ENCODE measurements at regions not wholly inside any gene's neighbourhood (a gene's known extent, or its start where the extent isn't known, plus 50 kb on each side); places are given as distances from the start of the nearest gene placed in this dataset.

- H3K79me2 ChIP-seq (ENCODE audit: insufficient read depth, low read length), result no peaks in the 10 kb centered on the region
- no peaks in the 10 kb centered on the region for H4K20me1 ChIP-seq (ENCODE audit: insufficient read depth)
- H3K27me3 ChIP-seq (ENCODE audit: insufficient read depth, low read length), result peaks cover 24% of the 10 kb centered on the region; the same call in 1 of the 2 replicates
- RAD21 ChIA-PET (ENCODE audit: low non-redundant PET in 1 of 2, low total read pairs in 2 of 2, uncharacterized antibody in 2 of 2, unreplicated experiment in 2 of 2), result no interaction called here
- H3K9me3 ChIP-seq (ENCODE audit: control insufficient read depth in 1 of 2, insufficient read depth in 1 of 2, low read depth in 1 of 2, low read length in 2 of 2), result no peaks in the 10 kb centered on the region
- intact Hi-C loops (cut with micrococcal nuclease), result no loop called here
- no peak overlapping the region for H3K4me3 ChIP-seq (replicated peaks in 1 of 2; ENCODE audit: low read depth in 1 of 2, low read length in 2 of 2)
- H3K4me2 ChIP-seq (ENCODE audit: low read length), result no peak overlapping the region
- no peak for TF ChIP-seq ZFX (IDR thresholded peaks at IDR 0.05)
- no peak for TF ChIP-seq CBX3 (IDR thresholded peaks at IDR 0.05; ENCODE audit: low read depth)
- no peak for TF ChIP-seq EGR1 (IDR thresholded peaks at IDR 0.05; ENCODE audit: low read depth)
- no peak for TF ChIP-seq SP1 (IDR thresholded peaks at IDR 0.05; ENCODE audit: low read depth)
- TF ChIP-seq, protein P1, sequence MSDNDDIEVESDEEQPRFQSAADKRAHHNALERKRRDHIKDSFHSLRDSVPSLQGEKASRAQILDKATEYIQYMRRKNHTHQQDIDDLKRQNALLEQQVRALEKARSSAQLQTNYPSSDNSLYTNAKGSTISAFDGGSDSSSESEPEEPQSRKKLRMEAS (IDR thresholded peaks at IDR 0.05), result no peak
- POLR2A ChIA-PET, result no interaction called here
- no peaks in the 10 kb centered on the region for H3K36me3 ChIP-seq (ENCODE audit: control insufficient read depth in 1 of 2, insufficient read depth in 2 of 2, low read length in 2 of 2)
- CTCF ChIA-PET, result interaction anchor here (0.7 kb wide), 1 partner anchor 59 kb away, joined by 3 read pairs; no protein-coding TSS in a partner anchor
- ATAC-seq, result no peak
- BruUV-seq (replicated peaks), result no TSS peak
- H3K9me2 ChIP-seq (ENCODE audit: insufficient read depth), result no peaks in the 10 kb centered on the region
- H3K9ac ChIP-seq (ENCODE audit: low read length), result no peak overlapping the region
- no peak overlapping the region for H3K27ac ChIP-seq (ENCODE audit: low read depth, low read length)
- no peak overlapping the region for H2AFZ ChIP-seq (ENCODE audit: low read depth, low read length, poor library complexity, severe bottlenecking)
- no peak for DNase-seq (ENCODE audit: low read depth, low spot score)
- H3K4me1 ChIP-seq (ENCODE audit: control insufficient read depth in 1 of 2, insufficient read depth in 2 of 2, low read length in 2 of 2), result no peaks in the 10 kb centered on the region
Observed at GRCh38 chr2:67792681-67793091, 270.1 kb downstream of the C1D start.

DNA sequence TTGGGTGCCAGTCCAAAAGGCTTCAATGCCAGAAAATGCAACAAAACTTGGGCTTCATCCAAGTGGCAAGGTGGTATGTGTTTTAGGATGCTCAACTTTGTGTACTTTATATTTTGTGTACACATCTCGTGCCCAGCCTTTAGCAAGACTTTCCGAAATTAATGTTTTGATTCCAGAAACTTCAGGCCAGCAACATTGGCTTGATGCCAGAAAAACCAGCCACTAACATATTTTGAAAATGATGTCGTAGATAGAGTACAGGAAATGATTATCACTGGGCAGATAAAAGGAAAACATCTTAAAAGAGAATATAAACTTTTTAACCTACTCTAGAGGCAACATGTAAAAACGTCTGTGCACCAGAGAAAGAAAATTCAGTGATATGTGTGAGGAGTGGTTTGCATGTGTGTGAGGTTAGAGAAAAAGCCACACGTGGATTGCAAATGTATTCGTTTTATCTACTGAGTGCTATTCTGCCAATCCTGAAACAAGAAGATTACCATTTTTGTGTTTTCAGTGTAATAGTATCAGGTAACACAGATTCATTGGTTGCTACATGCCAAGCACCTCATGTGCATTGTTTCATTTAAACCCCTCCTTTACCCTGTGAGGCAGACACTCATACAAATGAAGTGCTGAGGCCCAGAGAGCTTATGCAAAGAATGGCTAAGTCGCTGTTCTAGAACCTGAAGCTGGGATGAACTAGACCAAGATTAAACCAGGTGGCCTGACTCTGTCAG, 264.8 kb downstream of the C1D start:
- BruUV-seq (replicated peaks), result no TSS peak
- Histone ChIP-seq H3K27ac (ENCODE audit: low read depth, low read length) (no peak overlapping the region), H3K79me2 (ENCODE audit: insufficient read depth, low read length) (no peaks in the 10 kb centered on the region), H3K4me3 (replicated peaks in 1 of 2; ENCODE audit: low read depth in 1 of 2, low read length in 2 of 2) (no peak overlapping the region), H3K4me2 (ENCODE audit: low read length) (no peak overlapping the region), H3K9me3 (ENCODE audit: control insufficient read depth in 1 of 2, insufficient read depth in 1 of 2, low read depth in 1 of 2, low read length in 2 of 2) (no peaks in the 10 kb centered on the region), H3K9ac (ENCODE audit: low read length) (no peak overlapping the region), H3K9me2 (ENCODE audit: insufficient read depth) (no peaks in the 10 kb centered on the region), H3K4me1 (ENCODE audit: control insufficient read depth in 1 of 2, insufficient read depth in 2 of 2, low read length in 2 of 2) (no peaks in the 10 kb centered on the region), H4K20me1 (ENCODE audit: insufficient read depth) (no peaks in the 10 kb centered on the region), H3K27me3 (ENCODE audit: insufficient read depth, low read length) (peaks cover 35% of the 10 kb centered on the region), H3K36me3 (ENCODE audit: control insufficient read depth in 1 of 2, insufficient read depth in 2 of 2, low read length in 2 of 2) (no peaks in the 10 kb centered on the region), H2AFZ (ENCODE audit: low read depth, low read length, poor library complexity, severe bottlenecking) (no peak overlapping the region)
- POLR2A ChIA-PET, result no interaction called here
- TF ChIP-seq SIN3A (IDR thresholded peaks at IDR 0.05; ENCODE audit: low read depth) (no peak), POLR2A (IDR thresholded peaks at IDR 0.05; ENCODE audit: borderline replicate concordance, extremely low read depth, insufficient read depth, insufficient read length) (no peak), SRF (IDR thresholded peaks at IDR 0.05; ENCODE audit: low read depth) (no peak)
- TF ChIP-seq, protein P2, sequence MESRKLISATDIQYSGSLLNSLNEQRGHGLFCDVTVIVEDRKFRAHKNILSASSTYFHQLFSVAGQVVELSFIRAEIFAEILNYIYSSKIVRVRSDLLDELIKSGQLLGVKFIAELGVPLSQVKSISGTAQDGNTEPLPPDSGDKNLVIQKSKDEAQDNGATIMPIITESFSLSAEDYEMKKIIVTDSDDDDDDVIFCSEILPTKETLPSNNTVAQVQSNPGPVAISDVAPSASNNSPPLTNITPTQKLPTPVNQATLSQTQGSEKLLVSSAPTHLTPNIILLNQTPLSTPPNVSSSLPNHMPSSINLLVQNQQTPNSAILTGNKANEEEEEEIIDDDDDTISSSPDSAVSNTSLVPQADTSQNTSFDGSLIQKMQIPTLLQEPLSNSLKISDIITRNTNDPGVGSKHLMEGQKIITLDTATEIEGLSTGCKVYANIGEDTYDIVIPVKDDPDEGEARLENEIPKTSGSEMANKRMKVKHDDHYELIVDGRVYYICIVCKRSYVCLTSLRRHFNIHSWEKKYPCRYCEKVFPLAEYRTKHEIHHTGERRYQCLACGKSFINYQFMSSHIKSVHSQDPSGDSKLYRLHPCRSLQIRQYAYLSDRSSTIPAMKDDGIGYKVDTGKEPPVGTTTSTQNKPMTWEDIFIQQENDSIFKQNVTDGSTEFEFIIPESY (IDR thresholded peaks at IDR 0.05; ENCODE audit: extremely low read depth, insufficient replicate concordance, low read length), result no peak
- intact Hi-C loops (cut with micrococcal nuclease), result no loop called here
- no peak for DNase-seq (ENCODE audit: low read depth, low spot score)
- no peak for ATAC-seq
- CTCF ChIA-PET, result no interaction called here
- RAD21 ChIA-PET (ENCODE audit: low non-redundant PET in 1 of 2, low total read pairs in 2 of 2, uncharacterized antibody in 2 of 2, unreplicated experiment in 2 of 2), result no interaction called here

All from HCT116 (cell line).